ENCODE measurements at regions not wholly inside any gene's neighbourhood (a gene's known extent, or its start where the extent isn't known, plus 50 kb on each side); places are given as distances from the start of the nearest gene placed in this dataset.

GRCh38 chr6:19269341-19269898 is 567.8 kb upstream of the ID4 start:
- no peak for TF ChIP-seq YY1 (IDR thresholded peaks at IDR 0.05; ENCODE audit: low read depth)
- no peak for TF ChIP-seq EP300 (IDR thresholded peaks at IDR 0.05; ENCODE audit: borderline replicate concordance)
- no peak for TF ChIP-seq TAF1 (IDR thresholded peaks at IDR 0.05; ENCODE audit: low read depth)
- TF ChIP-seq EGR1 (IDR thresholded peaks at IDR 0.05), result no peak
- no peak for TF ChIP-seq FOXM1 (IDR thresholded peaks at IDR 0.05; ENCODE audit: borderline replicate concordance, low read depth)
- TF ChIP-seq TEAD4 (IDR thresholded peaks at IDR 0.05), result no peak
- no peak for TF ChIP-seq TCF12 (IDR thresholded peaks at IDR 0.05; ENCODE audit: low read depth)
- TF ChIP-seq CEBPB (IDR thresholded peaks at IDR 0.05), result no peak
- TF ChIP-seq, protein P1, sequence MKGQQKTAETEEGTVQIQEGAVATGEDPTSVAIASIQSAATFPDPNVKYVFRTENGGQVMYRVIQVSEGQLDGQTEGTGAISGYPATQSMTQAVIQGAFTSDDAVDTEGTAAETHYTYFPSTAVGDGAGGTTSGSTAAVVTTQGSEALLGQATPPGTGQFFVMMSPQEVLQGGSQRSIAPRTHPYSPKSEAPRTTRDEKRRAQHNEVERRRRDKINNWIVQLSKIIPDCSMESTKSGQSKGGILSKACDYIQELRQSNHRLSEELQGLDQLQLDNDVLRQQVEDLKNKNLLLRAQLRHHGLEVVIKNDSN (IDR thresholded peaks at IDR 0.05), result no peak
- no peak for TF ChIP-seq REST (IDR thresholded peaks at IDR 0.05; ENCODE audit: low read depth)
- TF ChIP-seq, protein P2, sequence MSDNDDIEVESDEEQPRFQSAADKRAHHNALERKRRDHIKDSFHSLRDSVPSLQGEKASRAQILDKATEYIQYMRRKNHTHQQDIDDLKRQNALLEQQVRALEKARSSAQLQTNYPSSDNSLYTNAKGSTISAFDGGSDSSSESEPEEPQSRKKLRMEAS (IDR thresholded peaks at IDR 0.05), result no peak
- no peak for TF ChIP-seq RAD21 (IDR thresholded peaks at IDR 0.05; ENCODE audit: low read depth)
- TF ChIP-seq CREB1 (IDR thresholded peaks at IDR 0.05; ENCODE audit: low read depth), result no peak
- TF ChIP-seq NFIC (IDR thresholded peaks at IDR 0.05), result no peak
